Hepatic stellate cell (primary cell): ENCODE measurements at regions not wholly inside any gene's neighbourhood (a gene's known extent, or its start where the extent isn't known, plus 50 kb on each side); places are given as distances from the start of the nearest gene placed in this dataset.

Experiments
- DNase-seq: peaks from one replicate; pipeline ENCODE4 v3.0.0; 2011; ENCODE audit warnings: low spot score

GRCh38 chr11:91239359-91239758, 985.3 kb upstream of the FAT3 start:
- no peak for DNase-seq

- DNase-seq = no peak
These were observed 993.4 kb upstream of the FAT3 start for GRCh38 chr11:91231226-91231625.

GRCh38 chr11:91230647-91231046, 994.0 kb upstream of the FAT3 start:
- DNase-seq = no peak

- DNase-seq = no peak
These were observed 1000.0 kb upstream of the CHORDC1 start for GRCh38 chr11:91222830-91223229.

GRCh38 chr11:91220476-91221202, 997.8 kb upstream of the CHORDC1 start:
- DNase-seq = no peak

GRCh38 chr11:91219535-91219934, 996.7 kb upstream of the CHORDC1 start:
- DNase-seq = no peak

- no peak for DNase-seq
These were observed 986.9 kb upstream of the CHORDC1 start for GRCh38 chr11:91209751-91210150.

- no peak for DNase-seq
These were observed 986.5 kb upstream of the CHORDC1 start for GRCh38 chr11:91209306-91209705.

- DNase-seq = peak; percentile 12
These were observed 977.0 kb upstream of the CHORDC1 start for GRCh38 chr11:91199866-91200265.

GRCh38 chr11:91194546-91194945, 971.7 kb upstream of the CHORDC1 start:
- no peak for DNase-seq

GRCh38 chr11:91188484-91188883, 965.6 kb upstream of the CHORDC1 start:
- DNase-seq = no peak

GRCh38 chr11:91187314-91187713, 964.5 kb upstream of the CHORDC1 start:
- DNase-seq = no peak

GRCh38 chr11:91178366-91178765, 955.5 kb upstream of the CHORDC1 start:
- no peak for DNase-seq

- no peak for DNase-seq
These were observed 951.9 kb upstream of the CHORDC1 start for GRCh38 chr11:91174734-91175133.

- DNase-seq = no peak
These were observed 951.3 kb upstream of the CHORDC1 start for GRCh38 chr11:91174193-91174592.

GRCh38 chr11:91173701-91174100, 950.9 kb upstream of the CHORDC1 start:
- peak; percentile 15 for DNase-seq

- DNase-seq = no peak
These were observed 947.9 kb upstream of the CHORDC1 start for GRCh38 chr11:91170711-91171110.

GRCh38 chr11:91164452-91164822, 941.6 kb upstream of the CHORDC1 start:
- DNase-seq = no peak

GRCh38 chr11:91163619-91164451, 941.0 kb upstream of the CHORDC1 start:
- DNase-seq = no peak

- no peak for DNase-seq
These were observed 937.8 kb upstream of the CHORDC1 start for GRCh38 chr11:91160661-91161060.

- DNase-seq = no peak
These were observed 936.2 kb upstream of the CHORDC1 start for GRCh38 chr11:91158891-91159537.

GRCh38 chr11:91158297-91158696, 935.4 kb upstream of the CHORDC1 start:
- DNase-seq = no peak

- no peak for DNase-seq
These were observed 933.2 kb upstream of the CHORDC1 start for GRCh38 chr11:91156041-91156440.
